ENCODE measurements at regions not wholly inside any gene's neighbourhood (a gene's known extent, or its start where the extent isn't known, plus 50 kb on each side); places are given as distances from the start of the nearest gene placed in this dataset.

- H3K4me3 ChIP-seq (replicated peaks in 1 of 3) = peak overlapping the region; percentile 3 to 59 (median 46)
- intact Hi-C loops (cut with DNase I) = no loop called here
- H3K9me3 ChIP-seq = no peaks in the 10 kb centered on the region
- peaks cover 8 to 27% of the 10 kb centered on the region in 2 donors for H3K4me1 ChIP-seq
- peak overlapping the region in 2 of 3 donors; percentile 30 to 57 for H3K27ac ChIP-seq
- 1% methylated on average over 27 to 35 of the region's 35 CpGs for WGBS, 2 donors
- H3K36me3 ChIP-seq = no peaks in the 10 kb centered on the region
- TF ChIP-seq POLR2A (IDR thresholded peaks at IDR 0.05) (no peak), CTCF (IDR thresholded peaks at IDR 0.05) (no peak)
- H3K27me3 ChIP-seq = no peaks in the 10 kb centered on the region
- DNase-seq = peak; percentile 45 to 52
Measured at GRCh38 chr19:30227012-30227621, 145.1 kb upstream of the ZNF536 start.

- Histone ChIP-seq H3K27ac (peak overlapping the region in 2 of 3 donors; percentile 30 to 57), H3K4me1 (peaks cover 8 to 24% of the 10 kb centered on the region in 2 donors), H3K36me3 (no peaks in the 10 kb centered on the region), H3K9me3 (no peaks in the 10 kb centered on the region), H3K27me3 (no peaks in the 10 kb centered on the region), H3K4me3 (replicated peaks in 1 of 3) (peak overlapping the region; percentile 3 to 59 (median 46))
- intact Hi-C loops (cut with DNase I) = no loop called here
- TF ChIP-seq POLR2A (IDR thresholded peaks at IDR 0.05) (peak in 1 of 2 donors; percentile 29), CTCF (IDR thresholded peaks at IDR 0.05) (peak in 5 of 6 experiments; percentile 24 to 85 (median 73))
- peak; percentile 67 to 79 for DNase-seq
- WGBS, 2 donors = 0 to 2% methylated on average over 4 to 14 of the region's 57 CpGs
Measured at GRCh38 chr19:30227661-30228112, 144.5 kb upstream of the ZNF536 start.

- 1 to 2% methylated on average over 24 to 51 of the region's 62 CpGs for WGBS, 2 donors
- H3K27ac ChIP-seq = peak overlapping the region in 1 of 3 donors; percentile 30
- no peak for TF ChIP-seq POLR2A (IDR thresholded peaks at IDR 0.05)
- TF ChIP-seq CTCF (IDR thresholded peaks at IDR 0.05) = no peak
- H3K4me1 ChIP-seq = peaks cover 8 to 22% of the 10 kb centered on the region in 2 donors
- H3K9me3 ChIP-seq = no peaks in the 10 kb centered on the region
- no peaks in the 10 kb centered on the region for H3K36me3 ChIP-seq
- peak; percentile 21 to 28 for DNase-seq
- intact Hi-C loops (cut with DNase I) = no loop called here
- no peaks in the 10 kb centered on the region for H3K27me3 ChIP-seq
- peak overlapping the region in 2 of 3 donors; percentile 46 to 59 for H3K4me3 ChIP-seq (replicated peaks in 1 of 3)
Measured at GRCh38 chr19:30228113-30228834, 143.9 kb upstream of the ZNF536 start.

- DNase-seq = peak; percentile 26 to 31
- H3K9me3 ChIP-seq = no peaks in the 10 kb centered on the region
- H3K27me3 ChIP-seq = no peaks in the 10 kb centered on the region
- peak overlapping the region in 2 of 3 donors; percentile 40 to 59 for H3K4me3 ChIP-seq (replicated peaks in 1 of 3)
- no peaks in the 10 kb centered on the region for H3K36me3 ChIP-seq
- intact Hi-C loops (cut with DNase I) = no loop called here
- 9 to 13% methylated on average over 26 to 34 of the region's 35 CpGs for WGBS, 2 donors
- H3K27ac ChIP-seq = no peak overlapping the region
- peaks cover 8 to 22% of the 10 kb centered on the region in 2 donors for H3K4me1 ChIP-seq
- no peak for TF ChIP-seq POLR2A (IDR thresholded peaks at IDR 0.05)
- TF ChIP-seq CTCF (IDR thresholded peaks at IDR 0.05) = no peak
Measured at GRCh38 chr19:30228835-30229524, 143.2 kb upstream of the ZNF536 start.

Data from thyroid gland (tissue), 4 donors.